H9 (cell line): ENCODE measurements at regions not wholly inside any gene's neighbourhood (a gene's known extent, or its start where the extent isn't known, plus 50 kb on each side); places are given as distances from the start of the nearest gene placed in this dataset.

Experiments used
- DNase-seq: peaks from one replicate; pipeline ENCODE4 v3.0.0-alpha.2; 2017
- H2AFZ ChIP-seq: one replicate; pipeline ENCODE4 v1.6.1; 2013; ENCODE audit warnings: mild to moderate bottlenecking, low read length, control low read depth, moderate library complexity
- H2AK5ac ChIP-seq: 2 replicates; pipeline ENCODE4 v1.6.1; 2013; ENCODE audit warnings: low read length, control low read depth, mixed read lengths; ENCODE audit not compliant: insufficient read length
- H2BK120ac ChIP-seq: one replicate; pipeline ENCODE4 v1.6.1; 2013; ENCODE audit warnings: low read depth, mild to moderate bottlenecking, low read length, control low read depth, inconsistent platforms; ENCODE audit not compliant: poor library complexity, severe bottlenecking
- H2BK12ac ChIP-seq: 2 replicates; pipeline ENCODE4 v1.6.1; 2013; ENCODE audit warnings: low read length, control low read depth, mixed read lengths, low read depth; ENCODE audit not compliant: insufficient read length
- H2BK15ac ChIP-seq: 2 replicates; pipeline ENCODE4 v1.6.1; 2013; ENCODE audit warnings: low read depth, low read length, control low read depth
- H2BK20ac ChIP-seq: one replicate; pipeline ENCODE4 v1.6.1; 2013; ENCODE audit warnings: low read depth, mild to moderate bottlenecking, low read length, control low read depth, inconsistent platforms; ENCODE audit not compliant: poor library complexity, severe bottlenecking
- H2BK5ac ChIP-seq: 2 replicates; pipeline ENCODE4 v1.6.1; 2013; ENCODE audit warnings: low read length, control low read depth, mixed read lengths; ENCODE audit not compliant: insufficient read length
- H3K14ac ChIP-seq: 2 replicates; pipeline ENCODE4 v1.6.1; 2013; ENCODE audit warnings: low read length, control low read depth; ENCODE audit not compliant: insufficient read depth
- H3K18ac ChIP-seq: 2 replicates; pipeline ENCODE4 v1.6.1; 2013; ENCODE audit warnings: low read depth, mild to moderate bottlenecking, mixed read lengths, low read length, control low read depth; ENCODE audit not compliant: insufficient read length
- H3K23ac ChIP-seq: 2 replicates; pipeline ENCODE4 v1.6.1; 2013; ENCODE audit warnings: low read length, control low read depth, mixed read lengths, low read depth; ENCODE audit not compliant: insufficient read length
- H3K23me2 ChIP-seq: 2 replicates; pipeline ENCODE4 v1.6.1; 2013; ENCODE audit warnings: low read depth, mild to moderate bottlenecking, mixed read lengths, low read length, control low read depth; ENCODE audit not compliant: insufficient read length, poor library complexity, severe bottlenecking
- H3K27ac ChIP-seq: 2 replicates; pipeline ENCODE4 v1.5.1; 2013; ENCODE audit warnings: low read length, control low read depth, mixed read lengths, low read depth; ENCODE audit not compliant: insufficient read length
- H3K27me3 ChIP-seq: 2 replicates; pipeline ENCODE4 v1.6.1; 2013; ENCODE audit warnings: low read length, control low read depth, inconsistent platforms; ENCODE audit not compliant: insufficient read depth
- H3K4ac ChIP-seq: 2 replicates; pipeline ENCODE4 v1.6.1; 2013; ENCODE audit warnings: low read depth, mild to moderate bottlenecking, control low read depth, inconsistent platforms, low read length, moderate library complexity
- H3K4me1 ChIP-seq: 2 replicates; pipeline ENCODE4 v1.6.1; 2013; ENCODE audit warnings: low read length, control low read depth, inconsistent platforms; ENCODE audit not compliant: insufficient read depth
- H3K4me2 ChIP-seq: 2 replicates; pipeline ENCODE4 v1.6.1; 2013; ENCODE audit warnings: low read length, control low read depth, mixed read lengths; ENCODE audit not compliant: insufficient read length, insufficient read depth
- H3K56ac ChIP-seq: 2 replicates; pipeline ENCODE4 v1.6.1; 2013; ENCODE audit warnings: low read depth, mild to moderate bottlenecking, mixed read lengths, low read length, control low read depth; ENCODE audit not compliant: insufficient read length
- H3K79me1 ChIP-seq: 2 replicates; pipeline ENCODE4 v1.6.1; 2013; ENCODE audit warnings: low read depth, mild to moderate bottlenecking, moderate library complexity, low read length, control low read depth, inconsistent platforms; ENCODE audit not compliant: insufficient read depth, poor library complexity, severe bottlenecking
- H3K79me2 ChIP-seq: 2 replicates; pipeline ENCODE4 v1.6.1; 2013; ENCODE audit warnings: low read length, control low read depth, inconsistent platforms; ENCODE audit not compliant: insufficient read depth
- H3K9ac ChIP-seq: 2 replicates; pipeline ENCODE4 v1.6.1; 2013; ENCODE audit warnings: low read length, control low read depth, mixed read lengths; ENCODE audit not compliant: insufficient read length; ENCODE audit errors: extremely low read depth
- H3K9me3 ChIP-seq: one replicate; pipeline ENCODE4 v1.6.1; 2013; ENCODE audit warnings: low read depth, low read length, inconsistent platforms; ENCODE audit not compliant: control insufficient read depth
- H3T11ph ChIP-seq: one replicate; pipeline ENCODE4 v1.6.1; 2013; ENCODE audit warnings: mild to moderate bottlenecking, low read length, control low read depth, inconsistent platforms
- H4K20me1 ChIP-seq: one replicate; pipeline ENCODE4 v1.6.1; 2013; ENCODE audit not compliant: control insufficient read depth, insufficient read length, insufficient read depth
- H4K5ac ChIP-seq: 2 replicates; pipeline ENCODE4 v1.6.1; 2013; ENCODE audit warnings: low read depth, mild to moderate bottlenecking, mixed read lengths, low read length, control low read depth; ENCODE audit not compliant: insufficient read length
- H4K8ac ChIP-seq: replicated peaks from 2 replicates; pipeline ENCODE4 v1.6.1; 2013; ENCODE audit warnings: low read length, control low read depth, mixed read lengths, low read depth; ENCODE audit not compliant: insufficient read length
- H4K91ac ChIP-seq: 2 replicates; pipeline ENCODE4 v1.6.1; 2013; ENCODE audit warnings: low read depth, mild to moderate bottlenecking, moderate library complexity, mixed read lengths, low read length, control low read depth; ENCODE audit not compliant: insufficient read length
- H3K27ac Mint-ChIP-seq, 3 experiments: 2 replicates in 2 of 3; 3 replicates in 1 of 3; pipeline ENCODE4 v1.8.0; 2020 to 2021; ENCODE audit warnings: mixed read lengths in 3 of 3, mild to moderate bottlenecking in 1 of 3, moderate library complexity in 1 of 3
- H3K27me3 Mint-ChIP-seq: 2 replicates; pipeline ENCODE4 v1.8.0; 2021; ENCODE audit warnings: low read depth, mild to moderate bottlenecking, moderate library complexity, mixed read lengths
- H3K36me3 Mint-ChIP-seq, 3 experiments: 2 replicates in 2 of 3; 3 replicates in 1 of 3; pipeline ENCODE4 v1.8.0; 2020 to 2021; ENCODE audit warnings: low read depth in 3 of 3, mixed read lengths in 3 of 3; ENCODE audit not compliant: insufficient read depth in 1 of 3
- H3K4me1 Mint-ChIP-seq, 2 experiments: 2 replicates each; pipeline ENCODE4 v1.8.0; 2020; ENCODE audit warnings: mixed read lengths in 2 of 2
- H3K4me3 Mint-ChIP-seq, 2 experiments: 2 replicates in 1 of 2; 3 replicates in 1 of 2; pipeline ENCODE4 v1.8.0; 2020 to 2021; ENCODE audit warnings: mild to moderate bottlenecking in 2 of 2, mixed read lengths in 2 of 2, moderate library complexity in 1 of 2
- H3K9me3 Mint-ChIP-seq, 2 experiments: 2 replicates in 1 of 2; 3 replicates in 1 of 2; pipeline ENCODE4 v1.8.0; 2020; ENCODE audit warnings: mild to moderate bottlenecking in 2 of 2, mixed read lengths in 2 of 2, moderate library complexity in 1 of 2
- CTCF ChIP-seq: fragments of 200-600 bp; sonication (generic); conservative IDR thresholded peaks from 3 replicates; pipeline ENCODE4 v1.8.0; 2021; ENCODE audit warnings: antibody characterized with exemption, mild to moderate bottlenecking
- WGBS: extraction: QIAGEN DNeasy Blood & Tissue Kit; methylation state at CpG from one replicate; pipeline ENCODE4 v1.1.7; 2013; ENCODE audit warnings: missing lambda C conversion rate, low lambda C conversion rate, mixed read lengths; ENCODE audit not compliant: insufficient read length; ENCODE audit errors: extremely low coverage; 5-methylcytosine and 5-hydroxymethylcytosine counted together

- Histone ChIP-seq H2BK15ac (no peak overlapping the region), H3T11ph (no peak overlapping the region), H3K27me3 (peaks cover 9% of the 10 kb centered on the region; the same call in 1 of the 2 replicates), H3K9ac (no peak overlapping the region), H2AK5ac (no peak overlapping the region), H3K4me1 (no peaks in the 10 kb centered on the region), H2BK20ac (no peak overlapping the region), H3K79me1 (no peaks in the 10 kb centered on the region), H3K23me2 (peaks cover 3% of the 10 kb centered on the region), H3K79me2 (no peaks in the 10 kb centered on the region), H2BK120ac (no peak overlapping the region), H3K23ac (no peak overlapping the region), H3K56ac (no peak overlapping the region), H3K9me3 (no peaks in the 10 kb centered on the region), H4K20me1 (no peaks in the 10 kb centered on the region), H4K91ac (no peak overlapping the region), H4K8ac (no peak overlapping the region), H3K4ac (no peak overlapping the region), H4K5ac (no peak overlapping the region), H3K14ac (no peak overlapping the region), H3K27ac (no peak overlapping the region), H2AFZ (no peak overlapping the region), H2BK12ac (no peak overlapping the region), H3K18ac (no peak overlapping the region), H2BK5ac (no peak overlapping the region), H3K4me2 (no peak overlapping the region)
- H3K4me1 Mint-ChIP-seq: peaks cover 3 to 4% of the 10 kb centered on the region in 2 experiments; a peak in 1 of 4 replicates
- WGBS: no CpG with 5 or more reads among the region's 1 CpG
- TF ChIP-seq CTCF: no peak
- DNase-seq: no peak
- peaks cover 22% of the 10 kb centered on the region for H3K27me3 Mint-ChIP-seq
- H3K4me3 Mint-ChIP-seq: no peak overlapping the region
- H3K9me3 Mint-ChIP-seq: no peaks in the 10 kb centered on the region; a peak in 1 of 5 replicates
- no peaks in the 10 kb centered on the region; a peak in 1 of 7 replicates for H3K36me3 Mint-ChIP-seq
- H3K27ac Mint-ChIP-seq: no peak overlapping the region
Observed at GRCh38 chr4:71181332-71181731, 157.5 kb upstream of the SLC4A4 start.
